ENCODE measurements at regions not wholly inside any gene's neighbourhood (a gene's known extent, or its start where the extent isn't known, plus 50 kb on each side); places are given as distances from the start of the nearest gene placed in this dataset.

DNA sequence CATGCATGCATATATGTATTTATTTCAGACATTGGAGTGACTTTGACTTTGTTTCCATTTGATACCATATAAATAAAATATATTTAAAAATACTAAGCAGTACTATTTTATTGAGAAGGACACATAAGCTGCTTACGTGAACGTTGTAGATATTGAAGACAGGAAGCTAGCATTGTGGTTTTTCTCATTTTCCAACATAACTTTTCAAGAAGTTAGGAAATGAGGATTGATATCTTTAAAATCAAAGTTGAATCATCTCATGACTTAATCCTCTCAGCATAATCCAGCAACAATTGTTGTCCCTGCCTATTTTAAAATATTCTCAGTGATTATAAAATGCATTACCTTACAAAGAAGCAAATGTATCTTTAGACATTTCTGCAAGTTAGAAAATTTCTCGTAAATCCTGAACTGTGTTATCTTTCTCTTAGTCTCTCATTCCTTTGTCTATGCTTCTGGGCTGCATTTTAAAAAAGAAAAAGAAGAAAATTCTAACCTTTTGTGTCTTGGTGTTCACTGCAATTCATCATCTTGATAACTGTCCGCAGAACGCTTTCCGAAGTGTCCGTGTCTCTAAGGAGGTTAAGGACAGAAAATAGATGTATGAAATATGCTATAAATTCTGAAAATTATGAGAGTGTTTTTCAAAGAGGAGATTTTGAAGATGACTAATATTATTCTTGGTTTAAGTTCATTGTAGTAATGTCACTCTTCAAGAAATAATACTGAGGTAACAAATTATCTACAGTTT, 1089.9 kb upstream of the CDH6 start:
- TF ChIP-seq CTCF (conservative IDR thresholded peaks at IDR 0.05 in 1 of 2, IDR thresholded peaks at IDR 0.05 in 1 of 2; ENCODE audit: low read depth in 1 of 2, low read length in 2 of 2), result no peak
- no peak for TF ChIP-seq EZH2 (IDR thresholded peaks at IDR 0.05; ENCODE audit: low read length, missing control alignments)

Measured in fibroblast of lung (primary cell).